Mesothelial cell of epicardium (in vitro differentiated cells): ENCODE measurements at regions not wholly inside any gene's neighbourhood (a gene's known extent, or its start where the extent isn't known, plus 50 kb on each side); places are given as distances from the start of the nearest gene placed in this dataset.
"Not testable (repeated sequence)": the region's sequence is repeated elsewhere in the genome, so short reads cannot be mapped to it uniquely, and the experiment has no call there.

ENCODE experiments used
- DNase-seq, 2 experiments: peaks; one replicate each; pipeline ENCODE4 v3.0.0; 2021; ENCODE audit warnings: low spot score in 2 of 2; ENCODE audit not compliant: unreplicated experiment in 2 of 2
- H3K27ac Mint-ChIP-seq: 2 replicates; pipeline ENCODE4 v1.8.0; 2021; ENCODE audit warnings: mixed read lengths
- H3K27me3 Mint-ChIP-seq: 2 replicates; pipeline ENCODE4 v1.8.0; 2021; ENCODE audit warnings: low read depth, mixed read lengths
- H3K36me3 Mint-ChIP-seq: 2 replicates; pipeline ENCODE4 v1.8.0; 2021; ENCODE audit warnings: mixed read lengths
- H3K4me1 Mint-ChIP-seq: 2 replicates; pipeline ENCODE4 v1.8.0; 2021; ENCODE audit warnings: mixed read lengths
- H3K4me3 Mint-ChIP-seq: 2 replicates; pipeline ENCODE4 v1.8.0; 2021; ENCODE audit warnings: mild to moderate bottlenecking, moderate library complexity, mixed read lengths
- H3K9me3 Mint-ChIP-seq: 2 replicates; pipeline ENCODE4 v1.8.0; 2021; ENCODE audit warnings: mixed read lengths
- CTCF ChIP-seq: fragments of 200-600 bp; sonication (generic); IDR thresholded peaks from one replicate; pipeline ENCODE4 v1.5.0; 2021; ENCODE audit warnings: antibody characterized with exemption; ENCODE audit not compliant: unreplicated experiment

- H3K4me1 Mint-ChIP-seq = peaks cover 8% of the 10 kb centered on the region
- no peak overlapping the region for H3K27ac Mint-ChIP-seq
- no peaks in the 10 kb centered on the region for H3K9me3 Mint-ChIP-seq
Measured at GRCh38 chr5:57002959-57003485, 51.1 kb upstream of the MIER3 start.

GRCh38 chr5:57003566-57003965 is 51.6 kb upstream of the MIER3 start:
- not testable (repeated sequence) for H3K9me3 Mint-ChIP-seq

More at GRCh38 chr5:57002959-57003485, 51.1 kb upstream of the MIER3 start:
- Mint-ChIP-seq H3K4me3 (no peak overlapping the region), H3K36me3 (no peaks in the 10 kb centered on the region), H3K27me3 (no peaks in the 10 kb centered on the region)
- no peak for TF ChIP-seq CTCF
- DNase-seq = no peak

GRCh38 chr5:57004800-57005199 is 52.9 kb upstream of the MIER3 start:
- Mint-ChIP-seq H3K36me3 (no peaks in the 10 kb centered on the region), H3K27ac (no peak overlapping the region), H3K4me1 (peaks cover 8% of the 10 kb centered on the region), H3K4me3 (no peak overlapping the region), H3K9me3 (no peaks in the 10 kb centered on the region), H3K27me3 (no peaks in the 10 kb centered on the region)
- no peak for DNase-seq
- TF ChIP-seq CTCF = no peak

More at GRCh38 chr5:57003566-57003965, 51.6 kb upstream of the MIER3 start:
- H3K36me3 Mint-ChIP-seq, H3K4me3 Mint-ChIP-seq, H3K27ac Mint-ChIP-seq, H3K4me1 Mint-ChIP-seq, H3K27me3 Mint-ChIP-seq, DNase-seq: not testable (repeated sequence)

- DNase-seq = no peak
- Mint-ChIP-seq H3K27me3 (no peaks in the 10 kb centered on the region), H3K4me3 (no peak overlapping the region), H3K4me1 (peaks cover 8% of the 10 kb centered on the region), H3K9me3 (no peaks in the 10 kb centered on the region), H3K36me3 (no peaks in the 10 kb centered on the region), H3K27ac (no peak overlapping the region)
- no peak for TF ChIP-seq CTCF
Measured at GRCh38 chr5:57007344-57007743, 55.4 kb upstream of the MIER3 start.

GRCh38 chr5:57009811-57010210 is 57.9 kb upstream of the MIER3 start:
- H3K4me1 Mint-ChIP-seq = peaks cover 2% of the 10 kb centered on the region
- DNase-seq = no peak

GRCh38 chr5:57010786-57011185 is 58.9 kb upstream of the MIER3 start:
- Mint-ChIP-seq H3K27ac (no peak overlapping the region), H3K4me3 (no peak overlapping the region), H3K27me3 (no peaks in the 10 kb centered on the region), H3K36me3 (no peaks in the 10 kb centered on the region), H3K4me1 (no peaks in the 10 kb centered on the region), H3K9me3 (no peaks in the 10 kb centered on the region)
- DNase-seq = no peak
- no peak for TF ChIP-seq CTCF

More at GRCh38 chr5:57009811-57010210, 57.9 kb upstream of the MIER3 start:
- no peak for TF ChIP-seq CTCF
- H3K27ac Mint-ChIP-seq = no peak overlapping the region
- no peaks in the 10 kb centered on the region for H3K27me3 Mint-ChIP-seq
- no peak overlapping the region for H3K4me3 Mint-ChIP-seq
- H3K36me3 Mint-ChIP-seq = no peaks in the 10 kb centered on the region
- no peaks in the 10 kb centered on the region for H3K9me3 Mint-ChIP-seq
